ENCODE measurements at regions not wholly inside any gene's neighbourhood (a gene's known extent, or its start where the extent isn't known, plus 50 kb on each side); places are given as distances from the start of the nearest gene placed in this dataset.

GRCh38 chr2:83567551-83567950 is 891.5 kb downstream of the SUCLG1 start:
- TF ChIP-seq CTCF (IDR thresholded peaks at IDR 0.05; ENCODE audit: borderline replicate concordance, extremely low read depth, low read length, poor library complexity, severe bottlenecking) (no peak), EZH2 (IDR thresholded peaks at IDR 0.05; ENCODE audit: borderline replicate concordance, low read depth, low read length, severe bottlenecking) (no peak)
